ENCODE measurements at regions not wholly inside any gene's neighbourhood (a gene's known extent, or its start where the extent isn't known, plus 50 kb on each side); places are given as distances from the start of the nearest gene placed in this dataset.
"Not testable (repeated sequence)": the region's sequence is repeated elsewhere in the genome, so short reads cannot be mapped to it uniquely, and the experiment has no call there.

DNA sequence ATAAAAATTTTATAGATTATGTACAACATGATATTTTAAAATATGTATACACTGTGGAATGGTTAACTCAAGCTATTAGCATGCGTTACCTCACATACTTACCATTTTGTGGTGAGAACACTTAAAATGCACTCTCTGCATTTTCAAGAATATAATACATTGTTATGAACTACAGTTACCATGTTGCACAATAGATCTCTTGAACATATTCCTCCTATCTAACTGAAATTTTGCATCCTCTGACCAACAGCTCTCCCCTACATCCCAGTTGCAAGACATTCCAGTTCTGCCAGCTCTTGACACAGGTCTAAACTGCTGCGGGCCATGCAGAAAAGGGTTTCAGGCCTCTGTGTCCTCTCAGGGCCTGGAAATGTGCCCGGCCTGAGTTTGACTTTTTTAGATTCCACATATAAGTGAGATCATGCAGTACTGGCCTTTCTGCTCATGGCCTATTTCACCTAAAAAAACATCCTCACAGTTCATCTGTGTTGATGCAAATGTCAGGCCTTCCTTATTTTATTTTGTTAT lies 113.7 kb downstream of the CDCA7 start:
- DNase-seq: no peak

DNA sequence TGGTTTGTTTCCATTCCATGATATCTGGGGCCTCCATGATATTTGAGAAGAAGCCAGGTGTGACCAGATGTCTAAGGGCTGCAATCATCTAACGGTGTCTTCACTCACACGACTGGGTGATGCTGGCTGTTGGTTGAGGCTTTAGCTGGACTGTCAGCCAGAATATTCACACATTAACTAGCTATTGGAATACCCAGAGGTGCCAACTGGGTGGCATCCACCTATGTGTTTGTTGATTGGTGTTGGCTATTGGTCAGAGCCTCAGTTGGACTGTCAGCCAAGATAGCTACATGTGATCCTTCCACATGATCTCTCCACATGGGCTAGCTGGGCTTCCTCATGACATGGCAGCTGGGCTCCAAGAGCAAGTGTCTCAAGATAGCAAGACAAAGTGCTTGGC lies 117.4 kb downstream of the CDCA7 start:
- no peak for DNase-seq

DNA sequence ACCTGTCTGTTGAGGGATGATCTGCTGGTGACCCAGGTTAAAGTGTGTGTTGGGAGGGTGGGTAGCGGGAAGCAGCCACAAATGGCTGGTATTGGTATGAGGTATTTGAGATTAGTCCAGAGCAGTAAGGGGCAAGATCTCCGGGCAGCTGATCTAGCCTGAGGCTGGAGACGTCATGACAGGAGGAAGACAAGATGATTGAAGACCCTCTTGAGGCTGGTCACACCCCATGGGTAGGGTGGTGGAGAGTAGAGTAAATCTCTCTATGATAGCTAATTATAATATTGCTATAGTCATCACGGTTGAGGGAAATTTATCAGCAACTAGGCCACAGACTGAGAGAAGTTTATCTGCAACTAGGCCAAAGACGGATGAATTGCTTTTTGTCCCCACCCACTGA lies 128.5 kb downstream of the CDCA7 start:
- no peak for DNase-seq

DNA sequence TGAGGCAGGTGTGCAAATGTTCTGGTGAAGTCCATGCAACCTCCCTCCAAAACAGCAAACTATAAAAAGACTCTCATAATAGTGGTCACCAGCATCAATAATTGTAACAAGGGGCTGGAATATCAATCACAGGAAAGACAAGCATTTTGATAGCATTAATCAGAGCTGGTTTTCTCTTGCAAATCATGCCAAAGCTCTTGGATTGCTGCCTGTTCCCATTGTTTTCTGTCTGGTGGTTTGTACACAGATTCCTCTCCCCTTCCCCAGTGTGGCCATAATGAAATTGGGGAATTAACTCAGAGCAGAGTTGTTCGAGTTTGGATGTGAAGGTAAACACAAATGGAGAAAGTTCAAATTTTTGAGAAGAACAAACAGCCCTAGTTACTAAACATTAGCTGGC lies 134.2 kb downstream of the CDCA7 start:
- no peak for DNase-seq

DNA sequence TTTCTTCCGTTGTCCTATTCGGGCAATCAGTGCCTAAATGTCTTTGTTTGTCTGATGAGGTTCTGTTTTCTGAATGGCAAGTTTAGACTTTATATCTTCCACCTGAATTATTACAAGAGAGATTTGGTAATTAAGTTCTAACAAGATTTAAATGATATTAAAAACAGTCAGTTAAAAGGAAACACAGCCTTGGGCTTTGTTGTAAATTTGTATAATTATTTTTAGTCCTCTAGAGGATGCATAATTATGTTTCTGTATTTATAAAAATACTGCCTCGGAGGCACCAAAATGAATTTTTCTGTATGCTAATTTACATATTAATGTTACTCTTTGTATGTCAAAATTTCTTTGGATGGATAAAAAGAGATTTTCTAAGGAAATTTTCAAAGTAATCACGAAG lies 136.7 kb downstream of the CDCA7 start:
- DNase-seq: no peak

DNA sequence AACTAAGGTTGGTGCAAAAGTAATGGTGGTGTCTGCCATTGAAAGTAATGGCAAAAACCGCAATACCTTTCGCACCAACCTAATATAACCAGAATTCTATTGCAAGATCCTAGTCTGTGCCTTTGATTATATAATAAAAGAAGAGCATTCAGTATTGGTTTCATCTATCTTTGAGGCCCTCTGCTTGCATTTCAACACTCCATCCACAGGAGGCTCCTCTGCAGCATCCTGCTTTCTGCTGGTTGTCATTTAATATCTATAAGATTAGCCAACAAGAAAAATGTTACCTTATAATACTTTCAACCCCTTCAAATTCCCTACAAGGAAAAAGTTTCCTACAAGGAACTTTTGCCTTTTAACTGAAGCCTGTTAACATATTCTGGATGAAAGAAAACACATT lies 139.2 kb downstream of the CDCA7 start:
- DNase-seq: no peak

DNA sequence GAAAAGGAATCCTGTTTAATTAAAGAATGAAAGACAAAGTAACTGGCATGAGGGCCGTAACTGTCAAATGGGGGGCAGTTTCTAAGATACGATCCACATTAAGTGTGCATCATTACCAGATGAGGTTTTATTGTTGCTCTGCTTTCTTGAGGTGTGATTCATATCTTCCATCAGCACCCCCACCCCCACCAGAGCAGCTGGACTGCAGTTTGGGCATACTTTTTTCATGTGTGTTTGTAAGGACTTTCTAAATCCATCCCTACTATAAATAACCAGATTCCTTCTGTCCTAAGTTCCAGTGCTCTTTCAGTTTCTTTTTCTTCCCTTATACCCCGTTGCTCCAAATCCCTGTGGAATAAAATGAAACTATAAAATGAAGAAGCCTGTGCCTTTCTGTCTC lies 142.1 kb downstream of the CDCA7 start:
- no peak for DNase-seq

DNA sequence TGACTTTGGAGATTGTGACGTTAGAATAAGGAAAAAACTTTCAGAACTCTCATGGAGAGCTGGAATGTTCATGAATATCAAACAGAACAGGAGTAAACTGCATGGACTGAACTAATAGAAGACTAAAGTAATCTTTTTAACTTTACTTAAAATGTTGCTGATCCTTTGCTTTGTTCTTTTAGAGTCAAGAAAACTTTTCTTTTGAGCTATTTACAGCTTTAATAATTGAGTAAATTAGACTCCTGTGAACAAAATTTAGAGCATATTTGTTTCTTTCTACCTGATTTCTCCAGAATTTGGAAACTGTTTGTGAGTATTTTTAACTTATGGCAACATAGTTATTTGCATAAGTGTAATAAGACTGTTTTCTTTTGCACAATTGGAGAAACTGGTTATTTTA lies 146.3 kb downstream of the CDCA7 start:
- no peak for DNase-seq

DNA sequence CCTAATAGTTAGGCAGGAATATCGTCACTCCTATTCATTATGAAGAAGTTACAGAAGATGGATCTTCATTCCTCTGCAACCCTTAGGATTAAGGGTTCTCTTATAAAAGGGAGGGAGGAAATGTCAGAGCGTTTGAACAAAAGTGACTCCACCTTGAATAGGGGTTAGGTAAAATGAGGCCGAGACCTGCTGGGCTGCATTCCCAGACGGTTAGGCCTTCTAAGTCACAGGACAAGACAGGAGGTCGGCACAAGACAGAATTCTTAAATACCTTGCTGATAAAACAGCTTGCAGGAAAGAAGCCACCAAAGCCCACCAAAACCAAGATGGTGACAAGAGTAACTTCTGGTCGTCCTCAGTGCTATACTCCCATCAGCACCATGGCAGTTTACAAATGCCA lies 147.6 kb downstream of the CDCA7 start:
- no peak for DNase-seq

DNA sequence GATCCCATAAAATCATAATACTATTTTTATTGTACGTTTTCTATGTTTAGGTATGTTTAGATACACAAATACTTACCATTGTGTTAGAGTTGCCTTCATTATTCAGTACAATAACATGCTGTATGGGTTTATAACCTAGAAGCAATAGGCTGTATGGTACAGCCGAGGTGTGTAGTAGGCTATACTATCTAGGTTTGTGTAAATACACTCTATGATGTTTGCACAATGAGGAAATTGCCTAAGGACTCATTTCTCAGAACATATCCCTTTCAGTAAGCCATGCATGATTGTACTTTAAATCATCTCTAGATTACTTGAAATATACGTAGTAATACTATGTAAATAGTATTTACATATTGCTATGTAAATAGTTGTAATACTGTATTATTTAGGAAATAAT lies 156.7 kb downstream of the CDCA7 start:
- no peak for DNase-seq

DNA sequence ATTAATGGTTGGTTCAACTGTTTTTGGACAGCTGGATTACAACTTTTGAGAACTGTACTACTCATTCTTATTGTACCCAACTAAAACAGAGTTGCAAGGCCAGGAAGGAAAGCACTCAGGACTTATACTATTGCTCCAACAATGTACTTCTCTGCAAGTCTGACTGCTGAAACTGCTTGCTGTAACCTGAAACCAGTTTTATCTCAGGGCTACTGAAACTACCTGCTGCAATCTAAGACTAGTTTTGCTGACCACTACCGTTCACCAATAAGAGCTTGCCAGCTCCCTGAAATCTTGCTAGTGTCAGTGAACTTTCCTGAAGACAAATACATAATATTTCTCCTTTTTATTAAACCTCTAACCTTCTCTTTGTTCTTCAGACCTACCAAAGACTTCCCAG lies 157.3 kb downstream of the CDCA7 start:
- no peak for DNase-seq

DNA sequence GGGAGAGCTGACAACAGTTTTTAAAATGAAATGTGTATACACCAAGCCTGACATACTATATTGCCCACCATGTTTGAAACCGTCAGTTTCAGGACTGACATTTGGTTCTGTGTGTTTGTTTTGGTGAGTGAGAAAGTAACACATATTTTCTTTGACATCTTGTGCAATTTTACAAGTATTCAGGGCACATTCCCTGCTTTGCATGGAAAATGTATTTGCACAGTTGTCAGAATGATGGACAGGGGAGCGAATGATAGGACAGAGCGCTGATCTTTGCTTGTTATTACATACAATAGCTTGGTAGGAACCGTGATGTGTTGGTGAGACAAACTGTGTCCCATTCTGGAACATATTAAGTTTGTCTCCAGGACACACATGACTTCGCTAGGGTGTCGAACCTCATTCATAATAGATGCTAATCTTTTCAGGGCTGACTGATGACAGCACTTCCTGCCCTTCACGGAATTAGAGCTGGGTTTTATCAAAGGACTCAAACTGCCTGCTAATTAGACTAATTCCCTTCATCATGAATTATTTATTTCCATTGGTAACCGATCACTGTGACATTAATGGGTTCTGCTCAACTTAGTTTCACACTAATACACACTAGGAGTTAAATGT lies 158.5 kb downstream of the CDCA7 start:
- no peak for DNase-seq

DNA sequence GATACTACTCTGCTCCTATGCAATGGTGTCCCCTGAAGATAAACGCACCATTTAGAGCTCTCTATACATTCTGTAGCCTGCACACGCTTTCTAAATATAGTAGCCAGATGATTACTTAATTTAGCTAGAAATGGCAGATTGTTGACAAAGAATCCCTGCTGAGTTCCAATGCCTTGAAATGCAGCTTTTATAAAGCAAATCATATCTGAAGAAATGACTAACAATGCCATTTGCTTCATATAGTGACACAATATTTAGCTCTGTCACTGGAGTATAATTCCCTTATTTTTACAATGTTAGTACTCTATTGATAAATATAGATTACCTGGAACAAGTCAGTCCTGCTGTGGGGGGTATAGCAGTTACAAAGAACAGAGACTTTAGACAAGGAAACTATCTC lies 166.2 kb downstream of the CDCA7 start:
- no peak for DNase-seq

DNA sequence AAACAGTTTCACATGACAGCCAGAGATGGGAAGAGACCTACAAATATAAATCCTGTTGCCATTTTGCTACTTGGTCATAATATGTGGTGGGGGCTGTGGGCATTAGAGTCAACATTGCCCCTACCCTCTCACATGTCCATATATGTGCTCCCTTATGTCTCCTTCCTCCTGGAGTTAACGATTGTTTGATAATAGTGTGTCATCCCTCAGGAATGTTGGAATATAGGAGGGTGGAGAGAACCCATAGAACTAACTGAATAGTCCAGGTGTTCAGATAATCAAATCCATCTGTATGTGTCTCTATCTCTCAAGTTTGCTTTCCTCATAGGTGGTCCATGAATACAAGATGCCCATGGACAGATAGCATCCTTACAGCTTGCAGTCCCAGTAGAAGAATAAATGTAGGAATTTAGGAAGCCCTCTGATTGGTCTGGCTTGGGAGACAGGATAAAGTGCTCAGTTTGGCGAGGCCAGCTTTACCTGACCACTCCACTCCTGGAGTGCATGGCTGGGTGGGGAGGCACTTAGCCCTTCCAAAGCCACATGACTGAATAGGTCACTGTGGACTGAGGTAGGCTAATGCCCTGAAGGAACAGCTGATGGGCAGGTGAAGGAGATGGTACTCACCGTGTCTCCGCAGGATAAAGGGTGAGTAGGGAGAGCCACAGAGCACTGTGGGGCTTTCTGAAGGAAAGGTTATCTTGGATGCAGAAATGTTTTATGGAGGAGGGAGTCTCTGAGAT lies 166.9 kb downstream of the CDCA7 start:
- no peak for DNase-seq

DNA sequence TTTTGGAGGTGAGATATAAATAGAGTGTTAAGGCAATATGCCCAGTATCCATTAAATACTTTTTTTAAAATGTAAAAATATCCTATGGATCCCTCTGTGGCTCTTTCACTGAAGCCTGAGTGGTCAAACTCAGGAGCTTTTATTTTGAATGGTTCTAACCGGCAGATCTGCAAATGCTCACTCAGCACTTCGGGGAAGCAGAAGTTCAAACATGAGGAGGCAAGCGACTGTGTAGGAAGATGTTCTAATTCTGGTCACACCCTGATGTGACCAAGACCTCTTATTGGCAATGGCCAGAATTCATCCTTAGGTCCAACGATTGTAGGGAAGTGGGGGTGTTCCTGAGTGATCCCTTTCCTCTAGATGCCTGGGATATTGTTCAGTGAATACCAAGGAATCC lies 168.8 kb downstream of the CDCA7 start:
- DNase-seq: no peak

DNA sequence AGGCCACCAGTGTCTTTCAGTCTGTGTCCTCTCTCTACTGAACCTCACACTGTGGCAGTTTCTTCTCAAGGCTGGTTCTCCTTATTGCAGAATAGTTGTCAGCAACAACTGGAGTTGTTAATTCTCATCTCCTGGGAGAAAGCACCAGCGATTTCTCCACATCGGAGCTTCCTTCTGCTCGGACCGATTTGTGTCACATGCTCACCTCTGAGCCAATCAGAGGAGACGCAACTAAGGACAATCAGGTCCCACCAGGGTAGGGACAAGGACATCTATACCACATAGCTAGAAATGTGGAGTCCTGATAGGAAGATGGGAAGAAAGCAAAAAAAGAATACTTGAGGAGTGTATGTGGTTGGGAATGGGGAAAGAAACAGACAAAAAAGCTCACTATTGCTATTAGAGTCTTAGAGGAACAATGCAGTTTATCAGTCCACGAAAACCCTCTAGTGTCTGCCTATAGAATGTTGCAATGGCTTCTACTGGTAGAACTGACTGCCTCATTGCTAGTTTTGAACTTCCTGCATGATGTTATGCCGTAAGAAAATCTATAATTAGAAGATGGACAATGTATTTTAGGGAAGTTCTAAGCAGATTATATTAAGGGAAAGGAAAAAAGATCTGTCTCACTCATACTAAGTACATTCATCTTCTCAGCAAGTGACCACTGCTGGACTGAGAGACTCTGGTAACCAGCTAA lies 169.7 kb downstream of the CDCA7 start:
- no peak for DNase-seq

DNA sequence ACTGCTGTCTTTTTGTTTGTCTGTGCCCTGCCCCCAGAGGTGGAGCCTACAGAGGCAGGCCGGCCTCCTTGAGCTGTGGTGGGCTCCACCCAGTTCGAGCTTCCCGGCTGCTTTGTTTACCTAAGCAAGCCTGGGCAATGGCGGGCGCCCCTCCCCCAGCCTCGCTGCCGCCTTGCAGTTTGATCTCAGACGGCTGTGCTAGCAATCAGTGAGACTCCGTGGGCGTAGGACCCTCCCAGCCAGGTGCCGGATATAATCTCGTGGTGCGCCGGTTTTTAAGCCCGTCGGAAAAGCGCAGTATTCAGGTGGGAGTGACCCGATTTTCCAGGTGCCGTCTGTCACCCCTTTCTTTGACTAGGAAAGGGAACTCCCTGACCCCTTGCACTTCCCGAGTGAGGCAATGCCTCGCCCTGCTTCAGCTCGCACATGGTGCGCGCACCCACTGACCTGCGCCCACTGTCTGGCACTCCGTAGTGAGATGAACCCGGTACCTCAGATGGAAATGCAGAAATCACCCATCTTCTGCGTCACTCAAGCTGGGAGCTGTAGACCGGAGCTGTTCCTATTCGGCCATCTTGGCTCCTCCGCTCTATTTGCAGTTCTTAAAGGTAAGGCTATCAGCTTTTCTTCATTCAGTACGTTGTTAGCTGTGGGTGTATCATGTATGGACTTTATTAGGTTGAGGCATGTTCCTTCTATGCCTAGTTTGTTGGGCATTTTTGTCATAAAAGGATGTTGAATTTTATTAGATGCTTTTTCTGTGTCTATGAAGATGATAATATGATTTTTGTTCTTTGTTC lies 178.3 kb downstream of the CDCA7 start:
- not testable (repeated sequence) for DNase-seq

DNA sequence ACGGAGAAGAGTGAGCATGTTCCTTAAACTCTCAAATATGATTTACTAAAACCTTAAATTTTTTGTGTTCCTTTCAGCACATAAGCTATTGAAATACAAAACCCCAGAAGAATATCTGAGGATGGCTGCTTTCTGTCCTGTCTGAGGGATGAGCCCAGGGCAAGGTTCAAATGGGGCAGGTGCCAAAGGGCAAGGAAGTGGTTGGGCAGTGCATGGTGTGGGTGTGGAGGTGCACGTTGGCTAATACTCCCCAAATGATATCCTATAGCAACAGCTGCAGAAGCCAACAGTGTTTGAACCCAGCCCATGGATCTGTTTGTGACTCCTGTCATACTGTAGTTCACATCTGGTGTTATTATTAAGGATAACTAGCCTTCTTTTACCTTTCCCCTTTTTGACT lies 183.0 kb downstream of the CDCA7 start:
- DNase-seq: no peak

DNA sequence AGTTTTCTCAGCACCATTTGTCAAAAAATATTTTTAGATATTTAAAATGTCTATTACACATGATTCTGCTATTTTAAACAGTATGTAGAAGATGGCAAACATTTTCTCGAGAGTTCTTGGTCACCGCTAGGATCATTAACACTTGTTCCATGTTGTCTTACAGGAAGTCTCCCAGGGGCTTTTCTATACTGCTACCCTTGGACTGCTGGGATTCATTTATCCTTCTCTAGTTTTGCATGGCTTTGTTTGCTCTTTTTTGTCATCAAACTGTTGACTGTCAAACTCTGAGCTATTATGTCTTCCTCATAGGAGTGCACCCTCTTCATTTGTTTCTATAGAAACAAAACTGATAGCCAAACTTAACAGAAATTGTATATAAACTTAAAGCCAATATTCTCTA lies 184.9 kb downstream of the CDCA7 start:
- no peak for DNase-seq

DNA sequence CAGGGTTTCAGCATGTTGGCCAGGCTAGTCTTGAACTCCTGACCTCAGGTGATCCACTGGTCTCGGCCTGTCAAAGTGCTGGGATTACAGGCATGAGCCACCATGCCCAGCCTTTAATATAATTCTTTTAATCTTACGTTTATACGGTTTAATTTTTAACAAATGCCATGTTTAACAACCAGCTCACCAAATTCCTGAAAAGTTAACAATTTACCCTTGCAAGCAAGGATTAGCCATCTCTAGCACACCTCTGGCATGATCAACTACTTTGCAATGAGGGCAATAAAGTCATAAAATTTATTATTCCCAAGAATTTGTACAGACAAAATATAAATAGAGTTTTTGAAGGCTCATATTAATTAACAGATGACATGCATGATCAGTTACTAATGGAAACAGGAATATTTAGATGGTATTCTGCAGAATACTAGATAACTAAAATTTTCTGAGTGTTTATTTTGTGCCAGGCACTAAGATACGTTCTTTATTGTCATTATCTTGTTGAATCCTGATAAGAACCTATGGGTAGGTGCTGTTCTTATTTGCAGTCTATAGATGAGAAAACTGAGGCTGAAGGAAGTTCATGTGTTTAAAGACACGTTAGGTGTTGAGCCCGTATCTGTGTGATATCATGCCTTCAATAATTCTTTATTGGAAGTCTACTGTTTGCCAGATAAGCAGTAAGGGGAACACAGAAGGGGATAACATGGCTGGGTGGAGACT lies 190.1 kb downstream of the CDCA7 start:
- no peak for DNase-seq

DNA sequence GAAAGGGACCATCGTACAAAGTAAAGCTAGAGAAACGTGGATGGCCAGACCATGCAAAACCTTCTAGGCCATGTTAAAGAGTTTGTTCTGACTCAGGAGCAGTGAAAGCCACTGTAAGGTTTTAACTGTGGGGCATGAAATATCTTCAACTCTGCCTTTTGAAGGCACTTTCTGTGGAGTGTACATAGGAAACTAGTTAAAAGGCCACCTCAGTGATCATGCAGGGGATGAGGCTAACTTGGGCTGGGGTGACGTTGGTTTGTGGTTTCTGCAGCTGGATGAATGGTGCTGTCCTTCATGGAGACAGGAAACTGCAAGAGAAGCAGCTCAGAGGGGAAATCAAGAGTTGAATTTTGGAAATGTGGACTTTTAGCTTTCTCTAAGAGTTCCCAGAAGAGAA lies 190.7 kb downstream of the CDCA7 start:
- no peak for DNase-seq

DNA sequence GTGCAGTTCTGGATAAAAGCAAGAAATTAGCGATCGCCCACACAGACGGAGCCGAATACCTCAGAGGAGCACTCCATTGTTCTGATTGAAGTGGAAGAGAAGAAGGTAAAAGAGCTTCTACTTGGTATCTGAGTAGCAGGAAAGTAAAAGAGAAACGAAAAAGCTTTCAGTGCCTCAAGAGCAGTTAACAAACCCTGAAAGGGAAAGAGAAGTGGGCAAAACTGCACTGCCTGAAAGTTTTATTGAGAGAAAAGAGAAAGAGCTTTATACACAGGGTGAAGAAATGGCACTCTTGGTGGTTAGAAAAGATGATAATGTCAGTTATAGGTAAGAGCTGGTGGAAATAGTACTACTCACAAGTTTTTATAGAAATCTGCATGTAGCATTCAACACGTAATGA lies 192.8 kb downstream of the CDCA7 start:
- DNase-seq: no peak

DNA sequence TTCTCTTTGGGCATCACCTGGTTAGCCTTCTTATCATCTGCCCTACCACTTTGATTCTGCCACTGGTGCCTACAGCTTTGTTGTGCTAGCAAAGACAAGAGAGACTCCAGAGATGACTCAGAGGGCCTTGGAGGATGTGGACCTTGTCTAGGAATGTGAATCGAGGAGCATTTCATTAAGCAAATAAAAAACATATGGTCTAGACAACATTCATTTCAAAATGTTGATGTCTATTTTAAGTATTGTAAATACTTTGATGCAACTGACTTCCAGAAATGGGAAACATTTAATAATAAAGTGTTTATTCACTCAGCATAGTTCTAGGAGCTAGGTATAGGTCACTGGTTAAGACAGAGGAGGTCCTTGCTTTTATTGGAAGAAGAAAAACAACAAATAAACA lies 195.5 kb downstream of the CDCA7 start:
- DNase-seq: no peak
